OCI-LY7 (cell line): ENCODE measurements at regions not wholly inside any gene's neighbourhood (a gene's known extent, or its start where the extent isn't known, plus 50 kb on each side); places are given as distances from the start of the nearest gene placed in this dataset.

Experiments used
- CTCF ChIP-seq: fragments of 200-600 bp; sonication (generic); conservative IDR thresholded peaks from 2 replicates; pipeline ENCODE4 v1.5.1; 2014; ENCODE audit warnings: mild to moderate bottlenecking, antibody characterized with exemption, low read length, moderate library complexity, mixed read lengths
- EZH2phosphoT487 ChIP-seq: fragments of 200-600 bp; sonication (generic); IDR thresholded peaks from 2 replicates; pipeline ENCODE4 v1.6.1; 2018; ENCODE audit warnings: low read depth, borderline replicate concordance, mild to moderate bottlenecking, mixed run types, antibody characterized with exemption, low read length, moderate library complexity, mixed read lengths

- TF ChIP-seq CTCF = no peak
- no peak for TF ChIP-seq EZH2phosphoT487
Measured at GRCh38 chr13:107753291-107753690, 462.0 kb downstream of the LIG4 start.
